Keratinocyte (primary cell): ENCODE measurements at regions not wholly inside any gene's neighbourhood (a gene's known extent, or its start where the extent isn't known, plus 50 kb on each side); places are given as distances from the start of the nearest gene placed in this dataset.

Experiments used
- CTCF ChIP-seq, 3 experiments: IDR thresholded peaks in 1 of 3; conservative IDR thresholded peaks in 1 of 3; optimal IDR thresholded peaks in 1 of 3; 2 replicates in 2 of 3; 3 replicates in 1 of 3; pipeline versions ENCODE3 to v1.5.1; 2011; ENCODE audit warnings: low read length in 3 of 3, mild to moderate bottlenecking in 3 of 3, moderate library complexity in 2 of 3, control low read depth in 1 of 3, inconsistent platforms in 1 of 3; ENCODE audit not compliant: insufficient read depth in 2 of 3; ENCODE audit errors: extremely low read depth in 1 of 3
- EZH2 ChIP-seq: IDR thresholded peaks from one replicate; pipeline ENCODE4 v1.6.1; 2012; ENCODE audit warnings: inconsistent platforms, mild to moderate bottlenecking, low read length, moderate library complexity

DNA sequence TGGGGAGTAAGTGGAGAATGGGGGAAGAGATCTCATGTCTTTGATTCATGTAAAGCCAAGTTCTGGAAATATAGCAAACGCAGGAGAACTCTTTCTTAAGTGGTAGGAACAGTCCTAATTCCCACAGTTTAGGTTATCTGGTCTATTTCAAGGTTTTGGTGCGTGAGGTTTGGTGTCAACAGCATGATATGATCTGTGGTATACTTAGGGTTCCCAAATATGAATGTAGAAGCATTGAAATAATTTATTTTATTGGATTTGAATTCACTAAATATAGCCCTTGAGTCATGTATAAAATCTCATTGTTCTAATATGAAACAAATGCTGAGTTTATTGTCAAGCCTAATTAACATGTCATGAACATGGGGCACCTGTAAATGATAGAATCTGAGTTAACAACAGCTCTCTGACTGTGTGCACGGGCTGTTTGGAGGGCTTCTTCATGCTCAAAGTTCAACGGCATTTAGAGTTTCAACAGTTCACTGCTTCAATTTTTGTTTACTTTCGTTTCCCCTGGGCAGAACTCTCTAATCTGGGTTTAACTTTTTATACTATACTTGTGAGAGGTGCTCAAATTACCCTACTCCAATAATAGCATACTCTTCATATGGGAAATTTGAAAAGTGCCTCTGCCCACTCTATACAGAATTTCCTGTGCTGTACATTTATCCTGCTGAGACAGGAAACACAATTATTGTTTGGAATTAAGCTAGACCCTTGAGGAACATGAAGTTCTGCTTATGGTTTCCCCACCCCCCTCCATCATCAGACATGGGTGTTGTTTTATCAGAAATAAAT, 236.3 kb upstream of the ZNF217 start:
- TF ChIP-seq CTCF (optimal IDR thresholded peaks at IDR 0.05 in 1 of 3, IDR thresholded peaks at IDR 0.05 in 1 of 3, conservative IDR thresholded peaks at IDR 0.05 in 1 of 3; ENCODE audit: extremely low read depth in 1 of 3, insufficient read depth in 2 of 3, low read length in 3 of 3): no peak
- no peak for TF ChIP-seq EZH2
